ENCODE measurements at regions not wholly inside any gene's neighbourhood (a gene's known extent, or its start where the extent isn't known, plus 50 kb on each side); places are given as distances from the start of the nearest gene placed in this dataset.

GRCh38 chr10:124346831-124347230 lies 71.9 kb downstream of the OAT start:
- DNase-seq (ENCODE audit: extremely low read depth in 1 of 2, low read depth in 1 of 2), result no peak

GRCh38 chr10:124345521-124345920 lies 73.2 kb downstream of the OAT start:
- DNase-seq (ENCODE audit: extremely low read depth in 1 of 2, low read depth in 1 of 2), result no peak

DNA sequence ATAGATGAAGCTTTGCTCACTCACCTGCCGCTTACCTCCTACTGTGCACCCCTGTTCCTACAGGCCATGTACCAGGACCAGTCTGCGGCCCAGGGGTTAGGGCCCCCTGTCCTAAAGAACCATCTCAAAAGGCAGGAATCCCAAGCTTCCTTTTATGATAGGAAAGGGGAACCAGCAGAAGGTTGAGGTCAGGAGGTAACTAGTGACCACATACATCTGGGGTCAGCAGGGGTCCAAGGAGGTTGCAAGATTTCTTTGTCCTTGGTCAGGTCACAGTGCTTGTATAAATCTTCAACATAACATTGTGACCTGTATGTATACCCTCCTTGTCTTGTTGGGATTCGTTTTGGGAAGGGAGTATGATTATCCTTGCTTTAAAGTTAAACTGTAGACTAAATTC lies 73.8 kb downstream of the OAT start:
- DNase-seq (ENCODE audit: extremely low read depth in 1 of 2, low read depth in 1 of 2), result no peak

DNA sequence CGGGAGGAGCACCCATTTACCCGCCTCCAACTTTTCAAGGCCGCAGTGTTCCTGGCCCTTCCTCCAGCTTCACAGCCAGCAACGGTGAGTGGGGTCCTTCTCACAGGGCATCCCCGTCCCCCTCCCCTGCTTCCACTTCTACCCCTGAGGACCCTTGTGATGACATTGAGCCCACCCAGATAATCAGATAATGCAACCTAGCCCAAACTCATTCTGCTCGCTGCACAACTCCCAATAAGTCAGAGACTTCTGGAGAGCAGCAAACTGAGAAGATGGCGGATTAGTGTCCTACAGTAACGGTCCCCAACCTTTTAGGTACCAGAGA lies 74.5 kb downstream of the OAT start:
- no peak for DNase-seq (ENCODE audit: extremely low read depth in 1 of 2, low read depth in 1 of 2)

DNA sequence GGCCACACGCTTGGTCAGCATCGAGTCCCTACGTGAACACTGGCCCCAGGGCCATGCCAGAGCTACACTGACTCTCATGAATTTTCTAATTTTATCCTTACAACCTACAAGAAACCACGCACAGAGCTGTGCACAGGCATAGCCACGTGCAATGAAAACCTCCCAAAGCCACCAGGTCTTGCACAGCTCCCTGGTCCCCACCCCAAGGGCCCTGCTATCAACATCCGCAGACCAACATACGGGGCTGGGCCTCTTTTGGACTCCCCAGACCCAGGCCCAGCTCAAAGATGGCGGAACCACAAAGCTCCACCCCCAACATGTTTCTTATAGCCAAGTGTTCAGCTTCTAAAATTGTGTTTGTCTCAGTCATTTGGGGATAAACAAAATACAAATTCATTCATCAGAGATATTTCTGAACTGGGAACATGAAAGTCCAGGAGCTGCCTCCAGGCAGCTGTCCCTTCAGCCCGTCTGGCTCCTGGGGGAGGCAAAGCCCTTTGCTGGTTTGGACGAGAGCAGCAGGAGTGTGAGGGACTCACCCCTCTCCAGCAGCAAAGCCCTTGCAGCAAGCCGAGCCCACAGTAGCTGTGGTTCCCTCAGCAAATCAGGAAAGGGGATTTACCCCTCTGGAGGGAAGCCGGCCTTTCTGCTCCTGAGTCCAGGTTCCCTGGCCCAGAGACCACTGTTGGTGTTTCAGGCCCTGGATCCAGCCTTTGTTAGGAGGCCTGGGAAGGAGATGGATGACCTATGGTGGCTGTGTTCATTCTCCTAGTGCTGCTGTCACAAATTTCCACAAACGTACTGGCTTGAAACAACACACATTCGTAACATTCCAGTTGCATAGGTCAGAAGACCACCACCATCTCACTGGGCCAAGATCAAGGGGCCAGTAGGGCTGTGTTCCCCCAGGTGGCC lies 75.1 kb downstream of the OAT start:
- DNase-seq (ENCODE audit: extremely low read depth in 1 of 2, low read depth in 1 of 2), result no peak

- DNase-seq (ENCODE audit: extremely low read depth in 1 of 2, low read depth in 1 of 2), result no peak
These were observed 75.9 kb downstream of the OAT start for GRCh38 chr10:124342821-124343170.

DNA sequence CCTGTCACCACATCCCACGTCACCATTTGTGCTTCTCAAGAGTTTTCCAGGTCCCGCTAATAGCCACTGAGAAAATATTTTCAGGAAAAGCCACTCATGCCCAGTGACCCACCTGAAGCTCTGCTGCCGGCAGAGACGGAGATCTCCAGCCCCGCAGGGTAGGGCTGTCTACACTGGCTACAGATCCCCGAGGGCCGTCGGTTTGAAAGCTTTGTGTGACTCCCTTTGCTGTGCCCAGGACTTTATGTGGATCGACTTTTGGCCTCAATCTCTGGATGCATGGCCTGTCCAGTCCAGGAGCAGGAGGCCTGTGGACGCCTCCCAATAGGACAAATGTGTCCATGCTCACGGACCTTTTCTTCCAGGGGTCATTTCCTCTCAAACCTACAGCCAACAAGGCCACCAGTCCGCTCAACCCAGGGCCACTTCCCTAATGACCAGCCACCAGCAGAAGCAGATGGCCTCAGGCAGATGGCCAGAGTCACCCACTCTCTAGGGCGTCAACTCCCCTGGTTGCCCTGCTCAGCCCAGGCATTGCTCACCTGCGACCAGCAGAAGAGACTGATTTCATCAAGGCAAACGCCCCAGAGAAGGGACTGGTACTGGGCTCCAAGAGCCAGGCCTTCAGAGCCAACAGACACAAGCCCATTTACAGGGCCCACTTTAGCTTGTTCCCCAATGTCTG lies 76.4 kb downstream of the OAT start:
- DNase-seq (ENCODE audit: extremely low read depth in 1 of 2, low read depth in 1 of 2), result no peak

GRCh38 chr10:124341768-124342135 lies 77.0 kb downstream of the OAT start:
- no peak for DNase-seq (ENCODE audit: extremely low read depth in 1 of 2, low read depth in 1 of 2)

DNA sequence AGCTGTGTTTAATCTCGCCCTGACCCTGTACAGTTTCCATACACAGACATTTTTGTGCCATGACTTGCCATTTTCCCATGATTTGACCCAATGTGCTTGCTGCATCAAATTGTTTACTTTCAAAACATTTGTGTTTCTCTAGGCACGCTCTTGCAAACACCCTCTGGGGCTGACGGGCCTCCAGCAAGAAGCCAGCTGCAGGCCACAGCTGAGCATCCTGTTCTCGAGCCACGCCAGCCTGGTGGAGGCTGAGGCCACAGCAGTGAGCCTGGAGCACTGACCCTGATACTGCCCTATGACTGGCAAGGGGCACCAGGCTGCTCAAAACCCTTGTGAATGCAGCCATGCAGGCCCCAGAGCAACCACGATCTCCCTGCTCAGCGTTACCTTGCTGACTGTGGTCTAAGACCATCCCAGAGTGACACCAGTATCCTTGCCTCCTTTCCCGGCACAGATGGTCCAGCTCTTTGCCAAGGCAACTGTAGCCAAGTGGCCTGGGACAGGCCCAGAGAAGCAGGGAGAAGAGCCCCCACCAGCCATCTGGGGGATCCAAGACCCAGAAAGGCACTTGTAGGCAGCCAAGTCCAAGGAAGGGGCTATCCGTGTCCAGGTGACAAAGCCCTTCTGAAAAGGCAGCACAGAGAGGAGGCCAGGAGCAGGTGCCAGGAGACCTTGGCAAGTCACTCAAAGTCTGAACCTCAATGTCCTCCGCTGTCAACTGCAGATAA lies 78.5 kb downstream of the OAT start:
- no peak for DNase-seq (ENCODE audit: extremely low read depth in 1 of 2, low read depth in 1 of 2)

DNA sequence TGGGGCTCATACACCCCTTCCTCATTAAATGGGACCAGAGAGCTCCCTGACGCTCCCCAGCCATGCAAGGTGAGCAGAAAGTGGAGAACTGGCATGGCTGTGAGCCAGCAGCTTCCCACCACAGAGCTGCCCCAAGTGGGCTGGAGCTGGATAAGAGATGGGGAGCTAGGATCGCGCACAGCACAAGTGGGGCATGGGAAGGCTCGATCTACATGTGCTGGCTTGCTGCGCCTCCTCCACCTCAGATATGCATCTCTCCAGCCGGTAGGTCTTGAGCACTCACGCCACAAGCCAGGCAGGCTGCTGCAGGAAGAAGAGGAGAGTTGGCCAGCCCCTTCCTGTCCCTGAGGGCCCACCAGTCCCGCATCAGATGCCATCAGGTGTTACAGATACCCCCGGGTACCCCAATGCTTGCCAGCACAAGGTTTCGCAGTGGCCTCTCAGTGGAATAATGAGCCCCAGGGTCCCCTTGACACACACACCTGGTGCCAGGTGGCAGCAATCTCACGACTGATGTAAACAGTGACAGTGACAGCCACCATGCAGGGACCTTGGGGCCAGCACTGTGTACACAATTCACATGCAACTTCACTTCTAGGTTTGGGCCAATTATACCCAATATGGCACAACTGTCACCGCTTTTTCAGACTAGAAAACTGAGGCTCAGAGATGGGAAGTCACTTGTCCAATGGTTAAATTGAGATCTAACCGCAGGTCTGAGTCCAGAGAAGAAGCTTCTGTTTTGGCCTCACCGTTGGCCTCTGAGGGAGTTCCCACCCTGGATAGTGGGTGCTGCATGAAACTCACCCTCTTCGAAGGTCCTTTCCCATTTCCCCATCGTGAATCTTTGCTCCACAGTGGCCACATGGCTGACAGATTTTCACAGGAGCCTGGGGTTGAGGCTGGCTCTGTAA lies 79.3 kb downstream of the OAT start:
- DNase-seq (ENCODE audit: extremely low read depth in 1 of 2, low read depth in 1 of 2), result no peak

GRCh38 chr10:124338276-124338925 lies 80.3 kb downstream of the OAT start:
- no peak for DNase-seq (ENCODE audit: extremely low read depth in 1 of 2, low read depth in 1 of 2)

- no peak for DNase-seq (ENCODE audit: extremely low read depth in 1 of 2, low read depth in 1 of 2)
These were observed 82.5 kb downstream of the OAT start for GRCh38 chr10:124336186-124336585.

DNA sequence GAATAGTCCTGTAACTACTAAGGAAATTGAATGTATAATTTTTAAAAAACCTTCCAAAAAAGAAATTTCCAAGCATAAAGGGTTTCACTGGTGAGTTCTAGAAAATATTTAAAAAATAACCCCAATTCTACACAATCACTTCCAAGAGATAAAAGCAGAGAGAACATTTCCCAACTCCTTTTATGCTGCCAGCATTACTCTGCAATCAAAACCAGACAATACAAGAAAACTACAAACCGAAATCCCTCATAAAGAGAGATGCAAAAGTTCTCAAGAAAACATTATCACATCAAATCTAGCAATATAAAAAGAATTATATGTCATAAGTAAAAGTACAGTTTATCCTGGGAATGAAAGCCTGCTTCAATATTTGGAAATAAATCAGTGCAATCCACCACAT lies 84.8 kb downstream of the OAT start:
- no peak for DNase-seq (ENCODE audit: extremely low read depth in 1 of 2, low read depth in 1 of 2)

DNA sequence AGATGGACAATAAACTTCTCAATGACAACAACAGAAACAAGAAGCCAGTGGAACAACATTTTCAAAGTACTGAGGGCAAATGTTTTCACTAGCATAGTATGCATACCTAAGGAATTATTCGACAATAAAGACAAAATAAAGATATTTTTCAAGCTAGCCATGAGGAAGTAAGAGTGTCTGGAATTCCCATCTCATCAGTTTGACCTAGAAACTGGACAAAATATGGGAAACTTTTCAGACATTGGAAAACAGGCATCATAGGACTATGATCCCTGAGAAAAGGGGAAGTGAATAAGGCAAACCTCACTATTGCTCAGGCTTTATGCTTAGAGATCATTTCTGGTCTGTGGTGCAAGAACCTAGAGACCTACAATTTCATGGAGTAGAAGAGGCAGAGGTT lies 86.3 kb downstream of the OAT start:
- DNase-seq (ENCODE audit: extremely low read depth in 1 of 2, low read depth in 1 of 2), result no peak

- DNase-seq (ENCODE audit: extremely low read depth in 1 of 2, low read depth in 1 of 2), result no peak
These were observed 88.8 kb downstream of the OAT start for GRCh38 chr10:124329941-124330340.

DNA sequence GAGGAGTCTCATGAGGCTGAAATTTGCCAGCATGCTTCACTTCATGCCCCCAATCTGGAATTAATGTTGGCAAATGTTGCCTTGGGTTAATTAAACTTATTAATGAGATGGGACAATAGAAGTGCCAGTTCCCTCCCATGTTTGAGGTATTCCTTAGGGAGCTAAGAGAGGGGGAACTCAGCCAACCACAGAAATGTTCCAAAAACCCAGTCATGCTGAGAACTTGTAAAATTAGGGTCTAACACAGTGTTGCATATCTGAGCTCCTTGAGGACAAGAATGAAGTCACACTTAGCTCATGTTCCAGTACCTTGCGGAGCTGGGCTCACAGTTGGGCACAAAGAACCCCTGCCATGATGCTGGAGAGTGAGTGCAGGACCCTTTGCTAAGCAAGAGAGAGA lies 89.4 kb downstream of the OAT start:
- no peak for DNase-seq (ENCODE audit: extremely low read depth in 1 of 2, low read depth in 1 of 2)

DNA sequence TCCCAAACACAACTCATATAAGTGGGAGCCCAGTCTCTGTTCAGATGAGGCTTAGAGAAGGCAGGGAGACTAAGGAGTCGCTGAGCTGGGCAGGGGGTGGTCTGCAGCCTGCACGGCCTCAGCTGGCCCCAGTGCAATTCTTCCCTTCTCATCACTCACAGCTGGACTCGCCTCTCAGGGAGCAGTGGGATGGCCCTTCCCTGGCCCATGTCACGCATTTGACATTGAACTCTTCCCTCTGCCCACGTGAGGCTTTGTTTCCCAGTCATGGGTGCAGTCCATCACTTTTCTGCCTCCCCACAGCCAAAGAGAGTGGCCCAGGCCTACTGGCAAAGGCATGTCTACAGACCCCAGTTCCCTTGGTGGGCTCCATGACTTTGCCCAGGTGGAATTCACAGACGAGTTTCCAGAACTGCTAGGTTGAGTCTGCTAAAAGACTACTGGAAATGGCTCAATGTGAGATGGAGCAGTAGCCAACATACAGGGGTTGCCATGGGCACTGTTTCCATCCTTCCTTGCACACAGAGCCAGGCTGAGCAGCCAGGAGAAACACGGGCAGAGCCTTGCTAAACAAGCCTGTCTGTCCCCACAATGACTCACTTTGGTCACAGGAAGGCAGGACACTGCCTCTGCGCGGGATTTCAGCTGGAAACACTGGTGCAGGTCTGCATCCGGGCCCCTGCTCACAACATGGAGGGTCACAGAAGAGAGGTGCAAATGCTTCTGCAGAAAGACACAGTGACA lies 90.1 kb downstream of the OAT start:
- no peak for DNase-seq (ENCODE audit: extremely low read depth in 1 of 2, low read depth in 1 of 2)

GRCh38 chr10:124325998-124326636 lies 92.6 kb downstream of the OAT start:
- DNase-seq (ENCODE audit: extremely low read depth in 1 of 2, low read depth in 1 of 2), result no peak

- no peak for DNase-seq (ENCODE audit: extremely low read depth in 1 of 2, low read depth in 1 of 2)
These were observed 93.1 kb downstream of the OAT start for GRCh38 chr10:124325633-124325914.

All from activated CD8-positive, alpha-beta memory T cell treated with anti-CD3 and anti-CD28 coated beads for 1 hour (primary cell).